Mucosa of gallbladder (tissue), 1 donor: ENCODE measurements at regions not wholly inside any gene's neighbourhood (a gene's known extent, or its start where the extent isn't known, plus 50 kb on each side); places are given as distances from the start of the nearest gene placed in this dataset.

Source experiments
- DNase-seq: peaks from one replicate; pipeline ENCODE4 v3.0.0-alpha.2; 2020; ENCODE audit warnings: low spot score
- donor health status: DM: no; HTN: no; CAD: no.

- no peak for DNase-seq
These were observed 50.2 kb upstream of the CDK1 start for GRCh38 chr10:60728056-60728455.

GRCh38 chr10:60726257-60726656, 52.0 kb upstream of the CDK1 start:
- DNase-seq: no peak

GRCh38 chr10:60722623-60723022, 55.7 kb upstream of the CDK1 start:
- DNase-seq: no peak

GRCh38 chr10:60719721-60720120, 58.6 kb upstream of the CDK1 start:
- no peak for DNase-seq

- DNase-seq: no peak
These were observed 59.4 kb upstream of the CDK1 start for GRCh38 chr10:60718886-60719285.

- no peak for DNase-seq
These were observed 60.4 kb upstream of the CDK1 start for GRCh38 chr10:60717852-60718251.

GRCh38 chr10:60714233-60714632, 64.0 kb upstream of the CDK1 start:
- DNase-seq: no peak

GRCh38 chr10:60711496-60711895, 66.8 kb upstream of the CDK1 start:
- no peak for DNase-seq

GRCh38 chr10:60710041-60710440, 68.2 kb upstream of the CDK1 start:
- DNase-seq: no peak

- DNase-seq: no peak
These were observed 69.6 kb upstream of the CDK1 start for GRCh38 chr10:60708666-60709065.

GRCh38 chr10:60707841-60708240, 70.4 kb upstream of the CDK1 start:
- no peak for DNase-seq

- no peak for DNase-seq
These were observed 72.1 kb upstream of the CDK1 start for GRCh38 chr10:60706146-60706545.

- no peak for DNase-seq
These were observed 72.9 kb upstream of the CDK1 start for GRCh38 chr10:60705376-60705775.

- DNase-seq: no peak
These were observed 73.8 kb upstream of the CDK1 start for GRCh38 chr10:60704471-60704870.

- no peak for DNase-seq
These were observed 74.8 kb upstream of the CDK1 start for GRCh38 chr10:60703266-60704041.

GRCh38 chr10:60687679-60688078, 90.6 kb upstream of the CDK1 start:
- no peak for DNase-seq

GRCh38 chr10:60684091-60684490, 94.2 kb upstream of the CDK1 start:
- DNase-seq: no peak

GRCh38 chr10:60681103-60681502, 97.2 kb upstream of the CDK1 start:
- DNase-seq: no peak

GRCh38 chr10:60679388-60679990, 98.8 kb upstream of the CDK1 start:
- no peak for DNase-seq

GRCh38 chr10:60678978-60679377, 99.3 kb upstream of the CDK1 start:
- no peak for DNase-seq

- DNase-seq: no peak
These were observed 100.6 kb upstream of the CDK1 start for GRCh38 chr10:60677531-60678129.

- DNase-seq: no peak
These were observed 103.0 kb upstream of the CDK1 start for GRCh38 chr10:60675236-60675635.

GRCh38 chr10:60669501-60669900, 108.8 kb upstream of the CDK1 start:
- DNase-seq: no peak
